ENCODE measurements at regions not wholly inside any gene's neighbourhood (a gene's known extent, or its start where the extent isn't known, plus 50 kb on each side); places are given as distances from the start of the nearest gene placed in this dataset.

GRCh38 chr20:61130156-61130555, 121.9 kb upstream of the CDH4 start:
- ChIA-PET POLR2A (no interaction called here), CTCF (interaction anchor here (1.6 to 3.2 kb wide), 4 partner anchors 9 to 99 kb away, joined by 4 to 10 read pairs (median 6); no protein-coding TSS in a partner anchor)
- H3K4me1 ChIP-seq, result peaks cover 17% of the 10 kb centered on the region
- no peaks in the 10 kb centered on the region for H3K9me3 ChIP-seq
- ATAC-seq (no peak), DNase-seq (ENCODE audit: low read depth in 1 of 2, low spot score in 1 of 2) (no peak), FAIRE-seq (no peak)
- 89% methylated on average over 7 of the region's 7 CpGs for WGBS (ENCODE audit: missing lambda C conversion rate)
- no peak overlapping the region for H3K4me3 ChIP-seq
- TF ChIP-seq, protein P1, sequence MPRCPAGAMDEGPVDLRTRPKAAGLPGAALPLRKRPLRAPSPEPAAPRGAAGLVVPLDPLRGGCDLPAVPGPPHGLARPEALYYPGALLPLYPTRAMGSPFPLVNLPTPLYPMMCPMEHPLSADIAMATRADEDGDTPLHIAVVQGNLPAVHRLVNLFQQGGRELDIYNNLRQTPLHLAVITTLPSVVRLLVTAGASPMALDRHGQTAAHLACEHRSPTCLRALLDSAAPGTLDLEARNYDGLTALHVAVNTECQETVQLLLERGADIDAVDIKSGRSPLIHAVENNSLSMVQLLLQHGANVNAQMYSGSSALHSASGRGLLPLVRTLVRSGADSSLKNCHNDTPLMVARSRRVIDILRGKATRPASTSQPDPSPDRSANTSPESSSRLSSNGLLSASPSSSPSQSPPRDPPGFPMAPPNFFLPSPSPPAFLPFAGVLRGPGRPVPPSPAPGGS (IDR thresholded peaks at IDR 0.05), result no peak
- TF ChIP-seq RAD21 (conservative IDR thresholded peaks at IDR 0.05 in 1 of 2, IDR thresholded peaks at IDR 0.05 in 1 of 2) (no peak), RARB (CRISPR knock-in tag; IDR thresholded peaks at IDR 0.05) (no peak), KDM1A (IDR thresholded peaks at IDR 0.05; ENCODE audit: low read depth) (no peak), HOXA7 (CRISPR knock-in tag; IDR thresholded peaks at IDR 0.05) (no peak), HDAC2 (IDR thresholded peaks at IDR 0.05) (no peak), GATA3 (IDR thresholded peaks at IDR 0.05; ENCODE audit: borderline replicate concordance) (no peak), MYC (IDR thresholded peaks at IDR 0.05; ENCODE audit: borderline replicate concordance, low read length) (no peak), KDM5A (IDR thresholded peaks at IDR 0.05) (no peak), HOXB13 (CRISPR knock-in tag; IDR thresholded peaks at IDR 0.05; ENCODE audit: low read depth) (no peak), FOSB (CRISPR knock-in tag; IDR thresholded peaks at IDR 0.05) (no peak), CEBPB (IDR thresholded peaks at IDR 0.05) (no peak), HEYL (CRISPR knock-in tag; IDR thresholded peaks at IDR 0.05) (no peak), HOXB5 (CRISPR knock-in tag; IDR thresholded peaks at IDR 0.05) (no peak), TP53 (CRISPR knock-in tag; IDR thresholded peaks at IDR 0.05) (no peak)
- H3K4me2 ChIP-seq, result no peak overlapping the region
- 0 out of 6 replicates have a peak overlapping the region, but pooled peaks of 1 of the 2 experiments have one; percentile 15 for H3K27ac ChIP-seq

DNA sequence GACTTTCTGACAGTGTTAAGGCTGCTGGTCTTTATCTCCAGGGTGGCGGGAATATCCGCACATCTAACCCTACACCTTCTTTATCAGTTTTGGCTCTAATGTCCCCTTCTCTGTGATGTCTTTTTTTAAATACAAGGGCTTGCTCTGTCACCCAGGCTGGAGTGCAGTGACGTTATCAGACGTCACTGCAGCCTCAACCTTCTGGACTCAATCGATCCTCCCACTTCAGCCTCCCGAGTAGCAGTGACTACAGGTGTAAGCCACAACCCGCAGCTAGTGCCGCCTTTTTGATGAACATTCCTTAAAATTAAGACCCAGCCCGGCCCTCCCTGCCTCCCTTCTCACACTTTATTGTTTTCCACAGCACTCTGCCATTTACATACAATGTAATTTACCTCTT, 120.1 kb upstream of the CDH4 start:
- H3K4me1 ChIP-seq, result peaks cover 17% of the 10 kb centered on the region
- POLR2A ChIA-PET, result no interaction called here
- no peak overlapping the region for H3K27ac ChIP-seq
- DNase-seq (ENCODE audit: low read depth in 1 of 2, low spot score in 1 of 2), result no peak
- TF ChIP-seq HOXB5 (CRISPR knock-in tag; IDR thresholded peaks at IDR 0.05), result no peak
- no peak for TF ChIP-seq JUN (IDR thresholded peaks at IDR 0.05)
- no peak for TF ChIP-seq CBX8 (IDR thresholded peaks at IDR 0.05)
- no peak for TF ChIP-seq EHMT2 (IDR thresholded peaks at IDR 0.05; ENCODE audit: low read depth)
- TF ChIP-seq JUNB (IDR thresholded peaks at IDR 0.05), result no peak
- TF ChIP-seq, protein P2, sequence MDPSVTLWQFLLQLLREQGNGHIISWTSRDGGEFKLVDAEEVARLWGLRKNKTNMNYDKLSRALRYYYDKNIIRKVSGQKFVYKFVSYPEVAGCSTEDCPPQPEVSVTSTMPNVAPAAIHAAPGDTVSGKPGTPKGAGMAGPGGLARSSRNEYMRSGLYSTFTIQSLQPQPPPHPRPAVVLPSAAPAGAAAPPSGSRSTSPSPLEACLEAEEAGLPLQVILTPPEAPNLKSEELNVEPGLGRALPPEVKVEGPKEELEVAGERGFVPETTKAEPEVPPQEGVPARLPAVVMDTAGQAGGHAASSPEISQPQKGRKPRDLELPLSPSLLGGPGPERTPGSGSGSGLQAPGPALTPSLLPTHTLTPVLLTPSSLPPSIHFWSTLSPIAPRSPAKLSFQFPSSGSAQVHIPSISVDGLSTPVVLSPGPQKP (IDR thresholded peaks at IDR 0.05; ENCODE audit: low read depth, low read length), result no peak
- TF ChIP-seq, protein P1 (IDR thresholded peaks at IDR 0.05), result no peak
- no peak for TF ChIP-seq HEYL (CRISPR knock-in tag; IDR thresholded peaks at IDR 0.05)
- no peak for TF ChIP-seq NPAS2 (CRISPR knock-in tag; IDR thresholded peaks at IDR 0.05; ENCODE audit: borderline replicate concordance)
- no peak for TF ChIP-seq ZNF302 (CRISPR knock-in tag; IDR thresholded peaks at IDR 0.05)
- H3K4me2 ChIP-seq, result no peak overlapping the region
- no peaks in the 10 kb centered on the region for H3K9me3 ChIP-seq
- H3K4me3 ChIP-seq, result no peak overlapping the region
- CTCF ChIA-PET, result interaction anchor here (1.0 kb wide), 1 partner anchor 36 kb away, joined by 3 read pairs; no protein-coding TSS in a partner anchor
- ATAC-seq, result no peak
- FAIRE-seq, result no peak
- WGBS (ENCODE audit: missing lambda C conversion rate), result 79% methylated on average over 9 of the region's 9 CpGs

DNA sequence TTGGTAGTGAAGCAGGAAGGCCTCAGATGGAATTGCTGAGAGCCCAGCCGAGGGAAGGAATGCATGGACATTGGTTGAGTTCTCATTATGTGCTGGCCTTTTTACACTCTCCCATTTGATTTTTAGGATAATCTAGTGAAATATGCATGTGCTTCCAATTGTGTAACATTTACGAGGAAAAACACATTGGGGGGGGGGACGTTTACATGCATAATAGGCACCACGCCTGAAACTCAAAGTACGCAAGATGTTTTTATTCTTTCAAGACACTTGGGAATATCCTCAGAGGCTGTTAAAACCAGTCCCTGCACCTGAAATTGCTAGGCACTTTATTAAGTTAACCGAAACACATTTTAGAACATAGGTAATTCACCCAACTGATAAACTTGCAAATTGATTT, 118.5 kb upstream of the CDH4 start:
- no peak for DNase-seq (ENCODE audit: low read depth in 1 of 2, low spot score in 1 of 2)
- Histone ChIP-seq H3K4me1 (peaks cover under 1% of the 10 kb centered on the region; the same call in 1 of the 3 replicates), H3K27ac (no peak overlapping the region), H3K4me3 (no peak overlapping the region), H3K4me2 (no peak overlapping the region), H3K9me3 (no peaks in the 10 kb centered on the region)
- WGBS (ENCODE audit: missing lambda C conversion rate), result 69% methylated on average over 6 of the region's 6 CpGs
- ChIA-PET CTCF (no interaction called here), POLR2A (no interaction called here)
- TF ChIP-seq, protein P3, sequence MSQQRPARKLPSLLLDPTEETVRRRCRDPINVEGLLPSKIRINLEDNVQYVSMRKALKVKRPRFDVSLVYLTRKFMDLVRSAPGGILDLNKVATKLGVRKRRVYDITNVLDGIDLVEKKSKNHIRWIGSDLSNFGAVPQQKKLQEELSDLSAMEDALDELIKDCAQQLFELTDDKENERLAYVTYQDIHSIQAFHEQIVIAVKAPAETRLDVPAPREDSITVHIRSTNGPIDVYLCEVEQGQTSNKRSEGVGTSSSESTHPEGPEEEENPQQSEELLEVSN (IDR thresholded peaks at IDR 0.05; ENCODE audit: borderline replicate concordance, low read depth), result no peak
- no peak for TF ChIP-seq CBX2 (IDR thresholded peaks at IDR 0.05; ENCODE audit: borderline replicate concordance, low read depth)
- TF ChIP-seq HOXA7 (CRISPR knock-in tag; IDR thresholded peaks at IDR 0.05), result no peak
- no peak for TF ChIP-seq HEYL (CRISPR knock-in tag; IDR thresholded peaks at IDR 0.05)
- TF ChIP-seq POLR2A (IDR thresholded peaks at IDR 0.05; ENCODE audit: low read length), result no peak
- no peak for TF ChIP-seq HOXB13 (CRISPR knock-in tag; IDR thresholded peaks at IDR 0.05; ENCODE audit: low read depth)
- TF ChIP-seq RAD21 (conservative IDR thresholded peaks at IDR 0.05 in 1 of 2, IDR thresholded peaks at IDR 0.05 in 1 of 2), result no peak
- TF ChIP-seq HDAC2 (IDR thresholded peaks at IDR 0.05), result no peak
- no peak for TF ChIP-seq EHMT2 (IDR thresholded peaks at IDR 0.05; ENCODE audit: low read depth)
- no peak for TF ChIP-seq CBX8 (IDR thresholded peaks at IDR 0.05)
- TF ChIP-seq MAFK (IDR thresholded peaks at IDR 0.05; ENCODE audit: partially characterized antibody), result no peak
- no peak for TF ChIP-seq CHD4 (IDR thresholded peaks at IDR 0.05; ENCODE audit: borderline replicate concordance)
- TF ChIP-seq CEBPB (IDR thresholded peaks at IDR 0.05), result no peak
- TF ChIP-seq JUN (IDR thresholded peaks at IDR 0.05), result no peak
- TF ChIP-seq SREBF2 (IDR thresholded peaks at IDR 0.05), result no peak
- TF ChIP-seq POLR2AphosphoS2 (conservative IDR thresholded peaks at IDR 0.05; ENCODE audit: low read length), result no peak
- TF ChIP-seq KDM5A (IDR thresholded peaks at IDR 0.05), result no peak
- TF ChIP-seq HOXB5 (CRISPR knock-in tag; IDR thresholded peaks at IDR 0.05), result no peak
- no peak for TF ChIP-seq RCOR1 (IDR thresholded peaks at IDR 0.05; ENCODE audit: low read depth, low read length)
- TF ChIP-seq RARB (CRISPR knock-in tag; IDR thresholded peaks at IDR 0.05), result no peak
- no peak for ATAC-seq
- FAIRE-seq, result no peak
